Hippocampal formation (tissue), 2 donors: ENCODE measurements at regions not wholly inside any gene's neighbourhood (a gene's known extent, or its start where the extent isn't known, plus 50 kb on each side); places are given as distances from the start of the nearest gene placed in this dataset.
"Not testable (repeated sequence)": the region's sequence is repeated elsewhere in the genome, so short reads cannot be mapped to it uniquely, and the experiment has no call there.

ENCODE experiments used
- DNase-seq, 2 donors: peaks; one replicate each; lab custom pipeline; 2025; lab: John Stamatoyannopoulos, UW

DNA sequence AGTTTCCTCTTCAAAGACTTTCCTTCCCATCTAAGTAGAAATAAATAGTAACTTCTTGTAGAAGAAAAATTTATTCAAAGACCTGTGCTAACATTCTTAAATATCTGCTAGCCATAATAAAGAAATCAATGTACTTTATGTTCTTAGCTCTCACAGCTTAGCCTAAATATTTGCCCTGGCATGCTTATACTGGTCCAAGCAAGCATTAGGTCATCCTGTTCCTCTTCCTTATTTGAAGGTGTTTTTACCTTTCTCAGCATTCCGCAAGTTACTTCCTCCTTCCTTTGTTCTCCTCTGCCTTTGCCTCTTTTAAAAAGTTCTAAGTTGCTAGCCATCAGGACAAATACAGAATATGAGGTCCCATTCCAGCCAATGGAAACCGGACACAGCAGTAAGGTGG, 623.9 kb downstream of the EPM2A start:
- DNase-seq = not testable (repeated sequence)

DNA sequence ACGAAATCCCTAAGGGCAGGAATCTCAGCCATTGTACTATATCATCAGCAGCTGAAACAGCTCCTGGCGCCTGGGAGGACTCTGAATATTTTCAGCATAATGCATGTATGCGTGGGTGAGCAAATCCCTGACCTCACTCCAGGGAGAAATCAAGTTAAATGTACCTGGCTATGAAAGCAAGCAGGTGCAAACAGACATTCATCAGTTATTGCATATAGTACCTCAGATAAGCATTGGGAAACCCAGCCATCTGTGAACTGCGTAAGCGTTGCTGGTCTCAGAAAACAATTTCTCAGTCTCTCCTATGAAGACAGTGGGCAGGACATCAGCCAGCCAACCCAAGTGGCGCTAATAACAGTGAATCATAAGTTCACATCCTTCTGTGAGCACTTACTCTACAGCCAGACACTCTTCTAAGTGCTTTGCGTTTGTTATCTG, 622.6 kb downstream of the EPM2A start:
- DNase-seq = no peak

DNA sequence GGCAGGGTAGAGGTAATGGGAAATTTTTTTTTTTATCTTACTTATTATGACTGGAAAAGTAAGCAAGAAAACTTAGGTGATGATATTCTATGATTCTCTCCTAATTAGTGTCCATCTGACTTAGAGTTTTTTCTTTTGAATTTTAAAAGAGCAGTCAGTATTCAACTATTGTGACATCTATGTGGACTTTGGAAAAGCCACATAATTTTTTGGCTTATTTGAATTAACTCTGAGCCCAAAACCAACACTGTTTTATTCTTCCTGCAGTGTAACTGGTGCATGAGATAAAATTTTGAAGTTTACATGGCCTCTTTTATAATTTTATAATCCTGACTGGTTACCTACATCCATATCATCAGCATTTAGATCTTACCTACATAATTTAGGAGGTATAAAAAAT, 619.7 kb downstream of the EPM2A start:
- DNase-seq = no peak

DNA sequence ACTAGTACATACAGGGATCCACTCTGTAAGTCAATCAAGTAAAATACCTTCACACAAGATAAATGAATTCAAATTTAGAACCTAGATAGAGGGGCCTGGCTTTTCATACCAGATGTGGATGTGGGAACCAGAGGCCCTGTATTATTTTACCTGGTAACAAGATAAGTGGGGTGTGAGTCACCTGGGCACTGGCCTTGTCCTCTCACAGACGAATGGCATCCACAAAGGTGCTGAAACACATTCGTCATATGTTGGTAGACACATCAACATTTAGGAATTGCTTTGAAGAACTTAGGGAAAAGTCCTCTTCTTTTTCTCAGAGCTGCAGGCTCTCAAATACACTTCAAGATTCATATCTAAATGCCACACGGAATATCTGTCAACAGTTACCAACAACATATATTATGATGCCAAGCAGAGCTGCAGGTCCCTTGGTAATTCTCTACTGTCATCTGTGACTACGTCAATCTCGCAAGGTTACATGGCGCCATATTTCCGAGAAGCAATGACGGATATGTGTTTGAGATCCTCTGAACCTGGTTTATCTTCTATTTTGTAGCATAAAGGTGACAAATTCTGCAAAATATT, 618.6 kb downstream of the EPM2A start:
- DNase-seq = no peak

DNA sequence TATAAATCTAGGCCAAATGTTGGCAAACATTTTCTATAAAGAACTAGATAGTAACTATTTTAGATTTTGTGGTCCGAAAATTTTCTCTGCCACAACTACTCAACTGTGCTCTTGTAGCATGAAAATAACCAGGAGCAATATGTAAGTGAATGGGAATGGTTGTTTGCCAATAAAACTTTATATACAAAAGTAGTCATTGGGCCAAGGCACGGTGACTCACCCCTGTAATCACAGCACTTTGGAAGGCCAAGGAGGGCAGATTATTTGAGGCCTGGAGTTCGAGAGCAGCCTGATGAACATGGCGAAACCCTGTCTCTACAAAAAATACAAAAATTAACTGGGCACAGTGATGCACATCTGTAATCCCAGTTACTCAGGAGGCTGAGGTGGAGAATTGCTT, 617.1 kb downstream of the EPM2A start:
- DNase-seq = no peak

DNA sequence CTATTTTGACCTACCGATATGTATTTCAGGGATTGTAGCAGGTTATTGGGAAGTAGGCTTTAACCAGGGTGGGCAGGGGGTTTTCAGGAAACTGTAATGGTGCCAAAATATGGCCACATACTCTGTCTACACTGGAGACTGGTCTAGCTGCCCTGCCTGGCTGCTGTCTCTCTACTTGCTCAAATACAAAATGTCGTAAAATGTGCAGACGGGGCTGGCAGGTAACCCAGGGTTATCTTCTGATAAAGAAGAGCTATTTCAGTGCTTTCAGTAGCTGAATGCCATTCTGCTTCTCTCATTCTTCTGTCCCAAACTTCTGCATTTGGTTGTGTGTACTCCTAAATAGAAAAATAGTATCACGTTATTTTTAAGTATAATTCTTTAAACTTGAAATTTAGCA, 616.2 kb downstream of the EPM2A start:
- DNase-seq = no peak

DNA sequence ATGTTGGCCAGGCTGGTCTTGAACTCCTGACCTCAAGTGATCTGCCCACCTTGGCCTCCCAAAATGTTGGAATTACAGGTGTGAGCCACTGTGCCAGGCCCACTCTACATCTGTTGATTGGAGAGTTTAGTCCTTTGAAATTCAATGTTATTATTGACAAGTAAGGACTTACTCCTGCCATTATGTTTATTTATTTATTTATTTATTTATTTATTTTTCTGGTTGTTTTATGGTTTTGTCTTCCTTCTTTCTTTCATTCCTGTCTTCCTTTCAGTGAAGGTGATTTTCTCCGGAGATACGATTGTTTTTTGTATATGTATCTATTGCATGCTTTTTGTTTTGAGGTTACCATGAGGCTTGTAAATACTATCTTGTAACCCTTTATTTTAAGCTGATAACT, 602.6 kb downstream of the EPM2A start:
- no peak for DNase-seq

DNA sequence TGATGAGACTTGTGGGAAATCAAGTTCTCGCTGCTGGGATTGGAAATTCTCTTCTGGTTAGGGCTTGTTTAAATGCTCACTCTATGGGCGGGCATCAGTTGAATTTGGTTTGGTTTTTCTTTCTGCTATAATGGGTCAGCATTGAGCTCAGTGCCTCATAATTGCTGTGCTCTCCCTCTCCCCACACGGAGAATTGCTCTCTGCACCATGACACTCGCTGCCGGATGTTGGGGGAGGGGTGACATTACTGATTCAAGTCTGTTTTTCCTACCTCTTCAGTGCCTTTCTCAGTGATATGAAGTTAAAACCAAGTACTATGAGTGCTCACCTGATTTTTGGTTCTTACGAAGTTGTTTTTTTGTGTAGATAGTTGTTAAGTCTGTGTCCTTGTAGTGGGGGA, 599.6 kb downstream of the EPM2A start:
- DNase-seq = no peak

DNA sequence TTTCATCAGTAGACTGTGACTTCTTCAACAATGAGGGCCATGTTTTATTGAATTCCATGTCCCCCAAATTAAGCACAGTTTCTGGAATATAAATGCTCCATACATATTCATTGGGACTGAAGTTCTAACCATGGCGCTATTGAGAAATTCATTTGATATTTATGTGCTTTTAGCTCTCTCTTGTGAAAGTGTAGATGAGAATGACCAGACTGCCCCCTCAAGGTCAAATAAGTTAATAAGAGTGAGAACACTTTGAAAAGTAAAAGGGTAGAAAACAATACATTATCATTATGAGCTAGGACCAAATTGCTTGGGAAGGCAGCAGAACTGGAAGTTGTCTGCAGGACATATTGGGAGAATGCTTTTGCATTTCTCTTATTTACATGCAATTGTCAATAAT, 597.9 kb downstream of the EPM2A start:
- DNase-seq = no peak

DNA sequence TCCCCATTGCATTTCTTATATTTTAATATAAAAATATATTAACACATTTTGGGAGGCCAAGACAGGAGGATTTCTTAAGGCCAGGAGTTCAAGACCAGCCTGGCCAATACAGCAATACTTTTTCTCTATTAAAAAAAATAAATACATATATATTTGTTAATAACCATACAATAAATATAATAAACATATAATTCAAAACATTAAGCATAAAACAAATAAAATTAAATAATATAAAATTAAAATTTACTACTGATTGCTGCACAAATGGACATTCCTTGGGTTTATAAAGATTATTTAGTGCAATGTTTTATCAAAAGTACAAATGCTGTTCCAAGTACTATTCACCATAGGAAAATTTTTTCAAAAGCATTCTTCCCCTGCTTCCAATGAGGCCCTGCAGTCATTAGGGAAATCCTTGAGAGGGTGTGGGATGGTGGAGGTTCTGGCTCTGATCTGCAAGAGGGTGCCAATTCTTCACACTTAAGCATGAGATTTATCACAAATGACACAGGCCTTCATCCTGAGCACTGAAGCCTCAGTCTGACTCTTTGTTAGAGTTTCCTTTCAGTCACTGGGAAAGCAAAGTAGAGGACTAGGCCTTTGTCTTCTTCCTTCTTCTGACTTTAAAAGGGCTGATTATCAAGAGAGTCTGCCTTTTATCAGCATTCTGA, 596.7 kb downstream of the EPM2A start:
- DNase-seq = no peak

DNA sequence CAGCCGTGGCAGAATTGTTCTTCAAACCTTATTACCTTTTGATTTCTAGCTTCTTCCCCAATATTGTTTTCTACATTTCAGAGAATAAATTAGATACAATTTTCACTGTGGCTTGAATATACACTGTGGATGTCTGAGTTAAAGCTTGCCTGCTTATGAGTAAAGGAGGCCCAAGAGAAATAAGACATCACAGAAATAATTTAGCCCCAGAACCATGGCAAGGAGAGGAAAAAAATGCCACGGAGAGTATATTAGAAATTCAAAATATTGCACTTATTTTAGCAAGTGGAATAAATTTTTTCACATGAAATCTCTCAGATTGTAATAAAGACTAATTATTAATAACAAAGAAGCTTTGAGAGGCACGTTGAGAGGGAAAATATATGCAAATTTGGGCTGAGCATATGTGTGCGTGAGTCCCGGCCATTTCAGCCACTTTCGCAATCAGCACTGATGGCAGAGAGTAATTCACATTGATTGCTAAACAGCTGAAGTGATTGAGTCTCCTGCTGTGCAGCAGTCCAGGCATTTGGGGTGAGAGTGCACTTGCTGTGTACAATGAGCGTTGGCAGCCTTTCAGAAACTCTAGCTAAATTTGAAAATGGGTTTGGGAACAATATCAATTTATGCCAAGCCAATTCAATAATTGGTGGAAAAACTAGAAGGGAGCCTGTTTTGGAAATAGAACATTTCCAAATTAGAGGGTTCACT, 596.0 kb downstream of the EPM2A start:
- no peak for DNase-seq

DNA sequence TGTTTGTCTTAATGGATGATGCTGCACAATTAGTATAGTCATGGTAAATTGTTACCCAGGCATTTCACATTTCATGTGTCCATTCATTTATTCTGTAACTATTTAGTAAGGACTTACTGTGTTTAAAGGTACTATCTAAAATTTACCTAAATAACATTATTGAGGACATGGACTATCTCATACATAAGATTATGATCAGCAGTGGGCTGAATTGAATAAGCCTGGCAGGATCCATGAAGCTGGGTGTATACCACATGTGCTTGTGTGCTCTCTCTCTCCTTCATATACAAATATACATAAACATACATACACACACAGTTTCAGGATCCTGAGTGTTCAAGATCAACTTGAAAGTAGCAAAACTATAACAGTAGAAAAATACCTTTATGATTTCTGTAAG, 595.4 kb downstream of the EPM2A start:
- DNase-seq = no peak

DNA sequence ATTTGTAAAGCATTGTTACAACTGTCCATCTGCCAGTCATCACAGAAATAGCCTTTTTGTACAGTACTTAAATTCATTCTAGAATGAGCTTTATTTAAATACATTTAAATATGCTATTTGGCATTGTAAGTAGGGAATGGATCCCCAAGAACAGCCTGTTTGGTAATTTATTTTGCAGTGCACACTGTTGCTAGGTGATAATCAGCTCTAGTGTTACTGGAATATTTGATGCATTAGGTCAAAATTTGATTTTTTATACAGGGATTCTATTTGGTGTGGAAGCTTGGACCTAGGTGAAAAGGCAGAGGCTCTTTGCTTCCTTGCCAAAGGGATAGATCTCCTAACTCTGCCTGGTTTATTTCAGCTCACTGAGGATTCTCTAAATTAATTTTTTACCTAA, 593.7 kb downstream of the EPM2A start:
- no peak for DNase-seq

DNA sequence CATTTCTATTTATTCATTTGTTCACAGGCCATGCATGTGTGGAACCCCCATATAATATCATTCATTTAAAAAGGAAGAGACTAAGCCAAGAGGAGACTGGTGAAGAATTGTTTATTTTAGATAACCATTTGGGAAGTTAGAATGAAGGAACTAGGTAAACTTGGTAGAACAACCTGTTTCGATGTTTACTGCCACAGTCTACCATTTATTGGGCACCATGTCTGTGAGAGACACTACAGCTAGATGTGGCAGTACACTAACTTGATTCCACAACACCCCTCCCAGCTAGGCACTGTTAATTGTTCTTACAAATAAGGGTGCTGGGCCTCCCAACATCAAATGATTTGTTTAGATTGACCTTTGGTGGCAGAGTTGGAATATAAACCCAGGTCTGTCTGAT, 592.4 kb downstream of the EPM2A start:
- DNase-seq = no peak

DNA sequence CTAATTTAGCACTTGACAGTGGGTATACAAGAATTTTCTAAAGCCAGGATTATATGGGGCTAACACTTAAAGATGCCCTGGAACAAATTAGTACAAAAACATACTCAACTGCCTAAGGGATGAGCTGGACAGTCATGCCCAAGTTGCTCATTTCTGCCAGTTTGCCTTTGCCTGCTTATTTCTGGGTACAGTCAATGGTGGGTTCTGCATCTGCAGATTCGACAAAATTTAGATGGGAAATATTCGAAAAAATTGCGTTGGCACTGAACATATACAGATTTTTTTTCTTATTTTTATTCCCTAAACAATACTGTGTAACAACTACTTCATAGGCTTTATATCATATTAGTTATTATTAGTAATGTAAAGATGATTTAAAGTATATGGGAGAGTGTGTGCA, 591.9 kb downstream of the EPM2A start:
- DNase-seq = no peak

DNA sequence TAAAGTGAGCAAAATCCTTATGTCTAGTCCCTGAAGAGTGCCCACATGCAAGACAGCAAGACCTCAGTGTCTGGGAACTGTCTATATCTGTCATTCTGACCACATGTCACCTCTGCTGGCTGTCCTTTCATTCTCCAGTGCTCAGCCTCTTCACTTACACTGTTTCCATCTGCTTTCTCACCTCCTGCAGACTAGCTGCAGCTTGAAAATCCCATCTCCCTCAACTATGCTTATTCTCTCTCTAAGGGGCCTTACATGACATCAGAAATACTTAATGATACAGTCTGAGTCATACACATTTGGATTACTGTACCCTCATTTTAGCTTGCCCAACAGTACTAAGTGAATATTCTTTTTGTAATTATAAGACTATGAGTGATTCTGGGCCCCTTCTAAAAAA, 587.8 kb downstream of the EPM2A start:
- no peak for DNase-seq

DNA sequence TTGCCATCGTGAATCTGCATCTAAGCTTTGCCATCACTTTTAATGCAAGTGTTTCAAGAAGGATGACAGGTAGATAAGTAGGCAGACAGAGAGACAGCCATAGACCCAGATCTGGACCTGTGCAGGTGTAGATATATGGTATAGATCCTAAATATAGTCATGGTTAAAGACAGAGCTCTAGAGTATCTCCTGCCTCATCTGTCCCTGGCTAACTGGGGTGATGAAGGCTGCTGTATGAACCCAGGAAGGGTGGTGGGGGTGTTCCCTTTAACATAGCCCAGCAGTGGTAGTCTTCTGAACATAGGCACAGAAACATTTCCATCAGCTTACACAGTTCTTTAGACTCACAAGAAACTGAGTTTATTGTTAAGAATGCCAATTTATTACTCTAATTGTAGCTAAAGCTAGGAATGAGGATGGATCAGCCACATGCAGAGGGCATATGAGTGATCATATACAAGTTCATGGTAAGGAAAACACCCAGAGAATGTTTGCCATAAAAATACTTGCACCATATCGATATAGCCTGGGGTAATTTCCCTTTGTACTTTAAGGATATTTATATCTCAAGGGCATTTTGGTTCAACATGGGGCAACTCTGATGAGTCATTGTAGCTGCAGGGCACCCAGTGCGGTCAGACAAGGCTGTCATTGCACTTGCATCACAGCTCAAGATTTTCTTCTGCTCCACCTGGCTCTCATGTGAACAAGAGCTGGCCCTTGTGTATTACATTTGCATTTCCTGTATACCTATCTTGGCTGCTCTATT, 587.2 kb downstream of the EPM2A start:
- no peak for DNase-seq

DNA sequence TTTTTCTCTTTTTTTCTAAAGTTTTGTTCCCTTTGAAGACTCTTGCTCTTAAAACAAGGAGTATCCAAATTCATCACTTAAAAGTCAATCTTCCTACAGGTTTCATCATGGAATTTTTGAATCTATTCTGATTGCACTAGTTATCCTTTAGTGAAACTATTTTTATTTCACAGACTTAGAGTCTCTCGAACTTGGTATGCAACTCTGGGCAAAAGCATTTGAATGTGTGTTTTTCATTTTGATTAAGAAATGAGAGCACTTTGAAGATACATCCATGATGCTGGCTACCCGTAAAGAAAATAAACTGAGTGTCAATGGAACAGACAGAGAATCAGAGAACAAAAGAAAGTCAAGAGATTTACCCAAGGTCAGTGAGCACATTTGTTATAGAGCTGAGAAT, 586.5 kb downstream of the EPM2A start:
- DNase-seq = no peak

DNA sequence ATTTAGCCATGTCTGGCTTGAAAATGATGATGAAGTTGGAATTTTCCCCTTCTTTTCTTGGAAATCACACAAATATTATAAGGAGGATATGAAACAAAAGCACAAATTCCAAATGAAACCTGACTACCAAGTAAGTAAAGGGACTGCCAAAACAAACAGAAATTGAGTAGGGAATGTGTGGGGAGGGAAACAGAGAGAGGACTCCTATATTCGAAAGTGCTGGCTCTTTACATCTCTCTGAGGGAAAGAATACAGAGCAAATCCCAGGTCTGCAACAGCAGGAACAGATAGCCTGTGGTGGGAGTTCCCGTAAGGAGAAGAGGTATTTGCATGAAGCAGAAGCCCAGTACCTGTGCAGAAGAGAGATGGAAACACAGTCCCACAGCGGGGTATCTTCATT, 583.7 kb downstream of the EPM2A start:
- no peak for DNase-seq

DNA sequence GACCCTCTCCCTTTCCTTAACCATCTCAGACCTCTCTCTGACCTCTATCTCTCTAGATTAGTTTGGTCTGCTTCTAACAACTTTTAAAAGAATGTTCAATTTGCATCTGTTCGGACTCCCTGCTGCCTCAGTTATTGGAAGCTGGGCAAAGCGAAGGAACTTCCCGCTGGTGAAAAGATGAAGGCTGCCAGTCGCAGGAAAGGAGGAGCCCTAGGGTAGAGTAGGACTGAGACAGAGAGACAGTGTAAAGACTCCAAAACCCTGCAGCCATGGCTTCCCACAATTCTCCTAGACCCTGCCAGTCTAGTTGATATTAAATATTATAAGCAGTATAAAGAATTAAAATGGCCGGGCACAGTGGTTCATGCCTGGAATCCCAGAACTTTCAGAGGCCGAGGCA, 581.8 kb downstream of the EPM2A start:
- no peak for DNase-seq

DNA sequence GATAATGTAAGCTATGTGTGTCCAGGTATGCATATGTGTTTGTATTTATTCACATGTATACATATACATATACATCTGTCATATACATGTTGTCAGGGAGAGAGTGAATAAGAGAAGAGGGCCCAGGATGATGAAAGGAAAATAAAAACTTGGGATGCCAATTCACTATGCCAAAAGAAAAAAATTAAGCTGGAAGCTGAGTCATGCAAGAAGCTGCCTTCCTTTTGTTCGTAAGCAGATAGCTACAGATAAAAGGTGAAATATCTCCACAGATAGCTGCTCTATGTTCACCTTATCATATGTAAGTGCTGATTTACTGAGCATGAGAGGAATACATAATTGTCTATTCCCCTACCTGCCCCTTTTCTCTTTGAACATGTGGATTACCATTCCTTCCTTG, 579.9 kb downstream of the EPM2A start:
- no peak for DNase-seq

DNA sequence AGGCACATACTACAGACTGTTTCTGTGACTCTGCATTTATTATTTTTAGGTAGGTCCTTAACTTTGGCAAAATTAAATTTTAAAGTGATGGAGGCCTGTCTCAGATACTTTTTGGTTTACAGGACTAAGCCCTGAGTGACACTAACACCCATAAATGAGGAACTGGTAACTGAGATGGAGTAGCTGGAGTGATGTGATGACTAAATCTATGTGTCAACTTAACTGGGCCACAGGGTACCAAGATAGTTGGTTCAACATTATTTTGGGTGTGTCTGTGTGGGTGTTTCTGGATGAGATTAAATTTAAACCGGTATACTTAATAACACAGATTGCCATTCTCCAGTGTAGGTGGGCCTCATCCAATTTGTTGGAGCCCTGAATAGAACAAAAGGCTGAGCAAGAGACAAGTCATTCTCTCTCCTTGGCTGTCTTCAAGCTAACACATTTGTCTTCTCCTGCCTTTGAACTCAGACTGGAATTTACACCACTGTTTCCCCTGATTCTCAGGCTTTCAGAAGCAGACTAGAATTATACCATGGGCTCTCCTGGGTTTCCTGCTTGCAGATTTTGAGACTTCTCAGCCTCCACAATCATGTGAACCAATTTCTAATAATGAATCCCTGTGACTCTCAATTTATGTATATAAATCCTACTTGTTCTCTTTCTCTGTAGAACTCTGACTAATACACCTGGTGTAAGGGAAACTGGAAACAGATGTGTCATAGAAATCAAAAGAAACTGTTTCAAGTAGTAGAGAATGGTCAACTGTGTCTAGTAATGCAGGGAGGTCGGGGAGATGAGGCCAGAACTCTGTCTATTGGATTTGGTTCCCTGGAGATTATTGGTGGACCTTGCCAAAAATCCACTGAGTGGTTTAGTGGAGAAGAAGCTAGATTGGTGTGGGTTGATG, 579.2 kb downstream of the EPM2A start:
- no peak for DNase-seq
